DMS153 (cell line): ENCODE measurements at regions not wholly inside any gene's neighbourhood (a gene's known extent, or its start where the extent isn't known, plus 50 kb on each side); places are given as distances from the start of the nearest gene placed in this dataset.
"Not testable (repeated sequence)": the region's sequence is repeated elsewhere in the genome, so short reads cannot be mapped to it uniquely, and the experiment has no call there.

ENCODE experiments used
- DNase-seq: peaks from one replicate; lab custom pipeline; 2025; lab: John Stamatoyannopoulos, UW

DNA sequence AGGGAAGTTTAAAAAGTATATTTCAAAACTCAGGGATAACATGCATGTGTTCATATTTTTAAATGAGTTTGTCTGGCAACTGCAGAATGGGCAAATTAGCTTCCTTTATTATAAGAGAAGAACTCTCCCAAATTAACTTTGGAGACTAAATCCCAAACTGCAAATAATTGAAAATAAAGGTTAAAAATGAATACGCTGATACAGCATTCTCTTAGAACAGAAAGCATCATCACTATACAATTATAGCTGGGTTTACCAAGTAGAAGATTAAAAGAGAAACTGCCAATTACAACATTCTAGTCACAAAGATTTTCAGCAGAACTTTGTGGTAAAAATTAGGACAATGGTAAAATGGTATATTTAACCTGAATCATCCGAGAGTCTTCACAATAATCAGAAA, 73.3 kb downstream of the OLFM4 start:
- no peak for DNase-seq

DNA sequence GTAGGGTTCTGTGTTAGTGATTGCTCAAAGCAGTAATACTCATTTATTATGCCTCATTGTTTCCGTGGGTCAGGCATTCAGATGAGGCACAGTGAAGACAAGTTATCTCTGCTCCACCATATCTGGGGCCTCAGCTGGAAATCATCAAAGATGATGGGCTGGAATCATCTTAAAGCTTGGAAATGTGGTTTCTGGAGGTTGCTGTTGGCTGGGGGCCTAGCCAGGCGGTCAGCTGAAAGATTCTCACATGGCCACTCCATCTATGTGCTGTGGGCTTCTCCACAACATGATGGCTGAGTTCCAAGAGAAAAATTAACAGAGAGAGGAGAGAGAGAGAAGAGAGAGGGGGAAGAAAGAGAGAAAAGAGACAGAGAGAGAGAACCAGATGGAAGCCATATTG, 75.5 kb downstream of the OLFM4 start:
- DNase-seq: no peak

DNA sequence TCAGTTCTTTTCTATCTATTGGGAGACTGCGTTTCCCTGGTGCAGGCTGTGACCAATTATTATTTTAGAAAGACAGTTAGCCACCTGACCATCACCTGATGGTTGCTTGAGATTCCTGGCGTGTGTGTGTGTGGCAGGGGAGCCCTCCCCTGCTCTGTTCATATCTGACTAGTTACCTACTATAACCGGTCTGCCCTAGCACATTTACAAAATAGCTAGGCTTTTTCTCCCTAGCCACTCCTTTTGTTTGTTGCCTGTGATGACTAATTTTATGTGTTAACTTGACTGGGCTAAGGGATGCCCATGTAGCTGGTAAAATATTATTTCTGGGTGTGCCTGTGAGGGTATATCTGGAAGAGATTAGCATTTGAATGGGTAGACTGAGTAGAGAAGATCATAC, 76.9 kb downstream of the OLFM4 start:
- DNase-seq: no peak

DNA sequence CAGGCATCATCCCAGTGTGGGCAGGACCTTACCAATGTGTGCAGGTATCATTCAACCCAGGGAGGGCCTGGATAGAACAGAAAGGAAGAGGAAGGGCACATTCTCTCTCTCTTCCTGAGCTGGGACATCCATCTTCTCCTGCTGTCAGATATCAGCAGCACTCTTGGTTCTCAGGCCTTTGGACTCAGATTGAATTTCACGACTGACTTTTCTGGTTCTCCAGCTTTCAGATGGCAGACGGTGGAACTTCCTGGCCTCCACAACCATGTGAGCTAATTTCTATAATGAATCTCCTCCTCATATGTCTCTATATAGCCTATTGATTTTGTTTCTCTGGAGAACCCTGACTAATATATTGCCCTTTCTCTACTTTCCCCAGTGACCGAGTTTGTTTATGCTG, 77.3 kb downstream of the OLFM4 start:
- DNase-seq: peak; percentile 81

DNA sequence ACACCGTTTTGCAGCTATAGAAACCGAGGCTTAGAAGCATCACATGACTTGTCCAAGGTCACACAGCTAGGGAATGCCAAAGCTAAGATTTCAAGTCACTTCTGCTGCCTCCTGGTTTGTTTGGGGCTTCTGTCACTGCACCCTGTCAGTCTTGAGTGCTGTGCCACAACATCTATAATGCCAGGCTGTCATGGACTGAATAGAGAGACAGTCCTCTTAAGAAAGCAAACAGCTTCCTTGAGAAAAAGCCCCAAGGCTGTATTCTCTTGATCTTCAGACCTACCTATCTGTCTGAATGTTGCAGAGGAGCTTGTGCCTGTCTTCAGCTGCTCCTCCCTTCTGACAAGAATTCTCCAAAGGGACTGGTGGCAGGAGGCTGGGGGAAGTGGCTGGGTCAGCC, 81.6 kb downstream of the OLFM4 start:
- no peak for DNase-seq

DNA sequence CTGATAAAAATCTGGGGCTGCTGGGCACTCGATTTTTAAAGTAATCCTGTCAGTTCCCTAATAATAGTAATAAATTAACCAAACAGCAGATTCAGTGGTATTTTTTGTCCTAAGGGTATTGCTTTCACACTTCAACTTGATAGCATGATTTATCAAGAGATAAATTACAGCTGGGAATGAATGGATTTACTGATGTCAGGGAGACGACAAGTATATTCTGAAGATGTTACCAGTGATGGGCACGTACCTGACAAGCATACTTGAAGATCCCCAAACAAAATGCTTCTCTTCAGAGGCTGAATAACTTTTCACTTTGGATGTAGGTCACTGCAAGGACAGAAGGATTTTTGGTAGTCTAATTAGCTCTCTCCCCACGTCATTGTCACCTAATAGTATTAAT, 82.0 kb downstream of the OLFM4 start:
- no peak for DNase-seq

DNA sequence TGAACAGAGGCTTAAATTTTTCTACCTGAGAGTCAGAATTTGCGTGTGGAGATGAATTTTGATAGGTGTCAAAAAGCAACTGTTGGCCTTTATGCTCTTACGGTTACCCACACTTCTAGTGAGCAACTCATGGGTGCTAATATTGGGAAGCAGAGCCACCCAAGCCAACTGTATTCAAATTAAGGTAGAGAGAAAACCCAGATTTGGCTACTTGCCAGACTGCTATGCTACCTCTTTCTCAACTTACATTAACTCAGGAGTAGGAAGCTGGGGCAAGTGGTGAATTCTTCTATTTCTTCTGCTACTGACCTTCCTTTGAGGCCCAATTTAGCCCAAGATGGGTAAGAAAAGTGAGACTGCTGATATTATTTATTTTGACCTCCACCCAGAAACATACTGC, 83.9 kb downstream of the OLFM4 start:
- DNase-seq: peak; percentile 80

DNA sequence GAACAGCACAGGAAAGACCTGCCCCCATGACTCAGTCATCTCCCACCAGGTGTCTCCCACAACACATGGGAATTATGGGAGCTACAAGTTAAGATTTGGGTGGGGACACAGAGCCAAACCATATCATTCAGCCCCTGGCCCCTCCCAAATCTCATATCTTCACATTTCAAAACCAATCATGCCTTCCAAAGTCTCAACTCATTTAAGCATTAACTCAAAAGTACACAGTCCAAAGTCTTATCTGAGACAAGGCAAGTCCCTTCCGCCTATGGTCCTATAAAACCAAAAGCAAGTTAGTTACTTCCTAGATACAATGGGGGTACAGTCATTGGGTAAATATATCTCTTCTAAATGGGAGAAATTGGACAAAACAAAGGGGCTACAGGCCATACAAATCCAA, 88.4 kb downstream of the OLFM4 start:
- DNase-seq: not testable (repeated sequence)

DNA sequence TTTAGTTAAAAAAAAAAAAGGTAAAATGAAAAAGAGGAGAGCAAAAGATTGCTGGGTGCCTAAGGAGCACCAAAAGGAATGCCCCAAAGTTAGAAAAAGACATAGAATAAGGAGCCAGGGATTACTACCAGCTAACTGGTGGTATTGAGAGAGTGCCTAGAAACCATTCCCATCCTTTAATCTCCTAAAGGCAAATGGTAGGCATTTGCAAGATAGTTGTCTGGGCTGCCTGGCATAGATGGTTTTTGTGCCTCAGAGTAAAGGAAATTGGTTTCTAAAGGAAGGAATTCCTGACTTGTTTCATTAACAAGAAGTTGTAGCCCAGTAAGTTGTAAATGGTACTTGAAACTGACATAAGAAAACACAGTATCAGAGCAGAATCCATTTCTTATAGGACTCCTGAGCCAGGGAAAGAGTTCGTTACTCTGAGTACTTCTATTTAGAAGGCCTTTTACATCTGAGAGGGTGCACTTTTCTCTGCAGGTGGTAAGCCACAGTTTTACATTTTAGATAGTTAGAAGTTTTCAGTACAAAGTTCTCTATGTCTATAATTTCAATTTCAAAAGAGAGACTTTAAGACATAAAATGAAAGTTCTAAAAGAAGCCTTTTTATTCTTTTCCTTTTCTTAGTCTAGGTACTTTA, 92.6 kb downstream of the OLFM4 start:
- DNase-seq: no peak

DNA sequence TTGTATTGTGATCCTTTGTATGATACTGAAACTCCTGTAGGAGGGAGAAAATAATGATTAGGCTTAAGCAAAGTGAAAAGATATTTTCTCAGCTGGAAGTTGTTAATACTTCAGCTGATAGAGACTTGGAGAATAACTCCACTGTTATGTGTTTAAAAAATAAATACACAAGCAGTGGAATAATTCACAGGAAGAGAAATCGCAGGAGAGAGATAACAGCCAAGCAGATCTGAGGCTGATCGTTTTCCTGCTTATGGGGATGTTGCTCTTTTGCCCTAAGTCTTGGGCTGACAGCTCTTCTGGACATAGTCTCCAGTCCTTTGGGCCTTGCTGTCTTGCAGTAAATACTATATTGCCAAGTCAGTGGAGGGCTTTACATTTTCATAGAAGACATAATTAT, 93.3 kb downstream of the OLFM4 start:
- DNase-seq: no peak

DNA sequence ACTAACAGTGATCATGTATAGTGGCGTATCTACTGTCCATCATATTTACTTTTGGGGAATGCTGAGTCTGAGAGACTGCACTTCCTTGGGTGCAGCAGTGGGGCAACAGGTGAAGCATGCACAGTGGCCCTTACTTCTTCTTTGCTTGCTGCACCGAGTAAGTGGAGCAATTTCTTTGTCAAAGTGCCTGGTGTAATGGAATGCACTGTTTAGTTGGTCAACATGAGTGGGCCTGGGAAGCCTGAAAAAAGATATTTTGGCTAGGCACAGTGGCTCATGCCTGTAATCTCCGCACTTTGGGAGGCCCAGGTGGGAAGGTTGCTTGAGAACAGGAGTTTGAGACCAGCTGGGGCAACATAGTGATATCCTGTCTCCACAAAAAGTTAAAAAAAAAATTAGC, 94.9 kb downstream of the OLFM4 start:
- no peak for DNase-seq

DNA sequence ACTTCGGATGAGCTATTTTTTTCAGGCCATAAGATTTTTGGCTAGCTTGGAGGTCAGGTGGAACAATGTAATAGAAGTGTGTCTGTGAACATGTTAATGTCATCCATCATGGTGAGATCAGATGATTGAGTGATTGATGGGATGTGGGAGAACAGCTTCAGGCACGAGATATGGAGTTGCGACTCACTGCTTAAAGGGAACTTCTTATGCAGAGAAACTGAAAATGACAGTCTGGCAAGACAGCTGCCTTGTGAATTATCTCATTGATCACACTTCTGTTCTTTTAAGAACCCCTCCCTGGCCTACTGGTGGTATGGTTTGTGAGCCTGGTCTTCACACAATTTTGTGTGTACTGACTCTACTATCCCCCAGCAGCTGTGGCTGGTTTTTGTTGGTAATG, 96.0 kb downstream of the OLFM4 start:
- no peak for DNase-seq

DNA sequence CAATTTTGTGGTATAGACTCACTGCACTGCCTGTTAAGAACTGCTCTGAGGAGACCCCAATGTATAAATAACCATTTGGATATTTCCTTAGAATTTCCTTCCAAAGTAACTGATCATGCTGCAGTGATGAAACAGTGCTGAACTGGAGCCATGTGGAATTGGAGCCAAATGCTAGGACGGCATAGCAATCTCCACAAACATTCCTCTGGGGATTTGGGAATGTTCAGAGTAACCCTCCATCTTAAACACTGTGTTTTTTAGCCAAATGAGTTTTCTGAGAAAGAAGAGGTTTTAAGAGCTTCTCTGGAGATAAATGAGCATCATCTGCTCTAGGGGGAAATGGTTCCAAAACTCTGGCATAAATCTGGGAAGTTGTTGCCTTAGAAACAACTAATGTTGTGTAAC, 98.2 kb downstream of the OLFM4 start:
- DNase-seq: no peak

DNA sequence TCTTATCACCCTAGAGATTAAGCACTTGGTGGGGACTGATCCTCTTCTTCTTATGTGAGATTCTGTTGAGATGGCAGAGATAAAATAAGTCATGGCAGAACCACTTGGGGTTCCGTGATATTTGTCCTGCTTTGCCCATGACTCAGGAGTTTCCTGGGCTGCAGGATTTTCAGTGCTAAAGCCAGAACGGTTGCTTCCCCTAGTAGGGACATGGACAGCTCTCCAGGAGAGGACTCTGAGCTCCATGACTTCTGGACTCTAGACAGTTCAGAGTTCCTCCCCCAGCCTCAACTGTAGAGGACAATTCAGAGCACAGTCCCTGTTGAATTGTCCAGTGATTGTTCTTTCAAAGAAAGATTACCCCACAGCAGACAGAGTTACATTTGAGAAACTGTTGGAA, 98.8 kb downstream of the OLFM4 start:
- no peak for DNase-seq

DNA sequence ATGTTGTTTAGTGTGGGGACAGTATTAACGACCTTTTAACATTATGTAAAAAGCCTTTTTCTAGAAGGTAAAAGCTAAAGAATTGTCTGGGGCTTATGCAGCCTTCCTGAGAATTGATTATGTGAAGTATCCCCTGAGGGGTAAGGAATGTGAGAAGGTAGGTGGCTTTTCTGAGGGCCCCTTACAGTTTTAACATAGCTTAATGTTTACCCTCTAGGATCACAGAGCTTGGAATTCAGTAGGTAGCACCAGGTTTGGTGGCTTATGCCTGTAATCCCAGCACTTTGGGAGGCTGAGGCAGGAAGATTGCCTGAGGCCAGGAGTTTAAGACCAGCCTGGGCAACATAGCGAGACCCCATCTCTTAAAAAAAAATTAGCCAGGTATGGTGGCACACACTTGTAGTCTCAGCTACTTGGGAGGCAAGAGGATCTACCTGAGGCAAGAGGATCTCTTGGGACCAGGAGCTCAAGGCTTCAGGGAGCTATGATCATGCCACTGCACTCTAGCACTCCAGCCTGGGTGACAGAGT, 101.3 kb downstream of the OLFM4 start:
- no peak for DNase-seq

DNA sequence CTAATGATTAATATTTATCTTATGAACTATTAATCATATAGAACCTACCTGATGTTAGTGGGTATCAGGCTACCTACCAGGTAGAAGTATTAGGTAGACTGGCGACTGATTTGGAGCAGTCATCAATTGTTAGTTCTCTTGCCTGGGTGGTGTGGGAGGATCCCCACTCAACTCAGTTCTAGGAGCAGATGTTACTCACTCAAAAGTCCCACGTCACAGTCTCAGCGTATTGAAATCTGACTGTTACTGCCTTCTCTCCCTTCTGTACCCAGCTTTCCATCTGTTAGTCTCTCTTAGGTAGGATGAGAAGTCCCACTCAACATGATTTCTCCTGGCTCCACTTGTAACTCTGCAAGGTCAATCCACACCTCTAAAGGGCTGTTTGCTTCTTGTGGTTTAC, 102.7 kb downstream of the OLFM4 start:
- no peak for DNase-seq

DNA sequence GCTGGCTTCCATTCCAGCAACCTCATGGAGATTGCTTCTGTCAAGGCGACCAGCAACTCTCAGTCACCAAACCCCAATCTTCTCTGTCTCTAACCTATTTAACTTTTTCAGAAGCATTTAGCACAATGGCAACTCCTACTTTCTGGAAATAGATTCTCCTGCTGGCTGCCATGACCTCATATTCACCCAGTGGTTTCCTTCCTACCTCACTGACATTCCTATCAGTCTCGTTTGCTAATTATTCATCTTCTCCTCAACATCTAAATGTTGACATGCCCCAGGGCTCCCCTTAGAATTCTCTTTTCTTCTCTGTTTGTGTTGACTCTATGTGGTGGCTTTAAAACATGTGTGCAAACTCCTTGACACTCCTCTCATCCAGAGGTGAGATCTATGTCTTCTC, 106.7 kb downstream of the OLFM4 start:
- DNase-seq: no peak

DNA sequence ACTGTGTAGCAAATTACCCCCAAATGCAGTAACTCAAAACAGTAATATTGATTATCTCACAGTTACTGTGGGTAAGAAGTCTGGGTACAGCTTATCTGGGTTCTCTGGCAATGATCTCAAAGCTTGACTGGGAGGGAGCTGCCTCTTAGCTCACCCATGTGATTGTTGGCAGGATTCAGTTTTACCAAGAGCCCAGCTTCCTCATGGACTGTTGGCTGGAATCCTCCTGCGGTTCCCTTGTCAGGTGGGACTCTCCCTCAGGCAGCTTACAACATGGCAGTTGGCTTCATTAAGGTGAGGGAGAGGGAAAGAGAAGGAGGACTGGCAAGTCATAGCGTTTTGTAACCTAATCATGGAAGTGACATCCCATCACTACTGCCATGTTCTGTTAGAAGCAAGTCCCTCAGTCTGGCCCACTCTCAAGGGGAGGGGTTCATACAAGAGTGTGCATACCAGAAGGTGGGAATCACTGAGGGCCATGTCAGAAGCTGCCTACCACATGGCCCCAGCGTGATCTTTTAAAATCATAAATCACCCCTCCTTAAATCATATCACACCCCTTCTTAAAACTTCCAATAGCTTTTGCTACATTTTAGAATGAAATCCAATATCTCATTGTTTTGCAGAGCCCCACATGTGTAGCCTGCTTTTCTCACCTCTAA, 108.1 kb downstream of the OLFM4 start:
- no peak for DNase-seq

DNA sequence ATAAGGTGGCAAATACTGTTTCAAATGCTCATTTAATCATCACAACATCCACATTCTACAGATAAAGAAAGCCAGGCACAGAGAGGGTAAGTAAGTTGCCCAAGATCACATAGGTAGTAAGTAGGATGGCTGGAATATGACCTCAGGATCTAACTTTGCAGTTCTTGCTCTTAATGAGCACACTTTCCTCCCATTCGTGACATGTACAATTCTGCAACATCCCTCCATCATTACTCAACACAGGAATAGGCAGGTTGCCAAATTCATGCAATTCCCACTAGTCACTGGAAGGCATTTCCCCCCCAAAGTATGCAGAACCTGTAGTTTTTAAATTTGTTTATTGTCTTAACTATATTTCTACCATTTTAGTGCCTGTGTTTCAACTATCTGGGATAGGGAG, 109.2 kb downstream of the OLFM4 start:
- no peak for DNase-seq

DNA sequence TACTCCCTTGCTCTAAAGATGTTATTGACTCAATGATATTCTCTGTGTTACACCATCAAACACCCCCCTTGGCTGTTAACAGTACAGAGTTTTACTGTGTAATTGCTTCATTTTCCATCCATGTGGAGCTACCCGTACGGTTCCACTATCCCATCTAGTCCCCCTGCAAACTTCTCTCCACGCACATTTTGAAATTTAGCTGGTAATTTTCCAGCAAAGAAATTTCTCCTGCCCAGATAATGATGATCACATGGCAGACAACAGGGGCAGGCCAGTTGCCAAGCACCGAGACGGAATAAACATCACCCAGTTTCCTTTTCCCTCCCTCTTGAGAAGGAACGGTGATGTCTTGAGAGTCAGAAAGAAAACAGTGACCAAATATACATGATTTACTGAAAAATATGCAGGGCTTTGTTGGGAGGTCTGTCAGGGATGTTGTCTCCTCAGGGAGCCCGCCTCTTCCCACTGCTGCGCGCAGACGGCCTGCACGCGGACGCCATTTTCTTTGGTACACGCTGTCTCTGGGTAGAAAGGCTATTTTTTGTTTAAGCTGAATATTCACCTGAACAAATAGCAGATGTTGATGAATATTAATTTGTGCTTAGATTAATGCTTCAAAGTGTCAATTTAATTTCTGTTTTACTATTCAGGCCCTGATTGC, 109.9 kb downstream of the OLFM4 start:
- DNase-seq: no peak

DNA sequence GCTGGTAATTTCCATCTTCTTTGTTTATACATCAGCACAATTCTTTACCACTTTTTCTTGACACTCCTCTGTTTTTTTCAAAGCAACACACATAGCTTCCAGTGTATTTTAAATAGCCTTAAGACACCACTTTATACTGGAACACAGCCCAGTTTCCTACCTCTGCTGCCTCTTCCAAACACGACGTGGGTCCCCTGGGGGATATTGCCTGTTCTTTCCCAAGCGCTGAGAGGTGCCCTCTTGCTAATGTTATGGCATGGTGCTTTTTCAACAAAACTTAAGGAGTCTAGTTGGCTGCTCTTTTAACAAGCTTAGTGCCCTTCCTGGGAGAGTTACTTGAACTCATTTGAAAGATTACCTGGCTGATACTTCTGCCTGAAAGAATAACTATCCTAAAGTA, 112.7 kb downstream of the OLFM4 start:
- no peak for DNase-seq

DNA sequence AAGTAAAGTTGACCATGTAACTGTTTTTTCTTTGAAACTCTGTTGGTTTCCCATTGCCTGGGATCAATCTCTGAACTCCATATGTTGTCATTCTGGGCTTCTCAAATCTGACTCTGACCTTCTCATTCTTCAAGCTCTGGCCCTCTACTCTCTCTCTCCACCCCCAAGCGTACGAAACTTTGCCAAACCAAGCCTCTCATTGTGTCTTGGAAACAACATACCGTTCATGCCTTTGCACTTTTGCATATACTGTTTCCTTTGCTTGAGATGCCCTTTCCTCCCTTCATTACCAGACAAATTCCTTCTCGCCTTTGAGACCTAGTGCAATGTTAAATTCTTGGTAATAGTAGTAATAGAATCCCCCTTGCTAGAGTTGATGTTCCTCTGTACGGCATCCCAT, 113.7 kb downstream of the OLFM4 start:
- DNase-seq: no peak

DNA sequence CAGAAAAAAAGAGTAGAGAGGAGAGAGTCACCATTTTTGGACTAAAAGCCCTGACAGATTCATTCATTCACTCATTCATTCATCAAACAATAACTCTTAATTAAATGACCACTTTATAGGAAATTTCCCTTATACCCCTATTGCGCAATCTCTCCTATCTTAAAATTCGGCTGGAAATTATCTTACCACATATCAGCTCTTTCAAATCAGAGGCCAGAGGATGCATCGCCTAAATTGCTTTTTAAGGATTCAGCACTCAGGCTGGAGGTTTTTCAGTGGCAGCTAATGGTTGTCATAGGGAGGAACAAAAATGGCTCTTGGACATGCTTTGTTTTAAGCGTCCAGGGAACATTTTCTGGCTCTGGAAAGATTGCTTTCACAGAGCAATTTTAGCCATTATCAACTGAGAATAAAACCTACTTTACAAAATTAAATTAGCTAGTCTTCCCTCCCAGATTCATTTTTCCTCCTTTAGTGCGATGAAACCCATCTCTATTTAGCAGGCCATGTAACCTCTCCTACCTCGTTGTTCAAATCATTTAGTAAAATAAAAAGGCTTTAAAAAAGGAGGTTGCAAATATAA, 115.2 kb downstream of the OLFM4 start:
- no peak for DNase-seq
